Prostate gland (tissue), 2 donors: ENCODE measurements at regions not wholly inside any gene's neighbourhood (a gene's known extent, or its start where the extent isn't known, plus 50 kb on each side); places are given as distances from the start of the nearest gene placed in this dataset.

Experiments used
- DNase-seq: peaks from one replicate; pipeline ENCODE4 v3.0.0-alpha.2; 2019; ENCODE audit warnings: low spot score
- H3K27ac ChIP-seq, 2 donors: fragments of 200-600 bp; sonication (generic); 2 replicates each; pipeline ENCODE4 v1.5.1; 2017 to 2019
- H3K27me3 ChIP-seq: fragments of 200-600 bp; sonication (generic); replicated peaks from 2 replicates; pipeline ENCODE4 v1.5.1; 2019; ENCODE audit not compliant: insufficient read depth
- H3K36me3 ChIP-seq, 2 donors: fragments of 200-600 bp; sonication (generic); 1 replicate in 1 of 2; 2 replicates in 1 of 2; pipeline versions ENCODE4 v1.5.1 to v1.8.1; 2017 to 2019
- H3K4me1 ChIP-seq: fragments of 200-600 bp; sonication (generic); replicated peaks from 2 replicates; pipeline ENCODE4 v1.5.1; 2019
- H3K4me3 ChIP-seq, 2 donors: fragments of 200-600 bp; sonication (generic); 2 replicates each; pipeline ENCODE4 v1.5.1; 2017 to 2019
- H3K9me3 ChIP-seq: fragments of 200-600 bp; sonication (generic); 2 replicates; pipeline ENCODE4 v1.5.1; 2017
- POLR2A ChIP-seq: fragments of 450-650 bp; IDR thresholded peaks from one replicate; pipeline ENCODE4 v1.6.1; 2016; ENCODE audit warnings: antibody characterized with exemption, mild to moderate bottlenecking
- POLR2AphosphoS5 ChIP-seq: sonication (generic); formaldehyde crosslinking; IDR thresholded peaks from one replicate; pipeline ENCODE4 v1.6.1; 2017; ENCODE audit warnings: antibody characterized with exemption
- WGBS: methylation state at CpG from one replicate; pipeline ENCODE4 v1.1.5; 2018; 5-methylcytosine and 5-hydroxymethylcytosine counted together
- intact Hi-C: fragments of 100-400 bp; cut with DNase I; formaldehyde crosslinking; loops from one replicate; pipeline ENCODE4 v1.14.2; 2022
- TF ChIP-seq, protein P1 (sequence below), 4 experiments: fragments of 200-600 bp in 2 of 4; fragments of 450-650 bp in 2 of 4; sonication (generic) in 2 of 4; IDR thresholded peaks; 1 replicate in 3 of 4; 2 replicates in 1 of 4; pipeline ENCODE4 v1.5.1; 2016 to 2019; ENCODE audit warnings: antibody characterized with exemption in 4 of 4, mild to moderate bottlenecking in 2 of 4, moderate library complexity in 2 of 4

- Histone ChIP-seq H3K36me3 (no peaks in the 10 kb centered on the region), H3K27me3 (no peaks in the 10 kb centered on the region), H3K9me3 (no peaks in the 10 kb centered on the region), H3K4me3 (no peak overlapping the region), H3K27ac (no peak overlapping the region), H3K4me1 (no peaks in the 10 kb centered on the region)
- intact Hi-C loops: no loop called here
- 43% methylated on average over 5 of the region's 5 CpGs for WGBS
- DNase-seq: no peak
- no peak for TF ChIP-seq POLR2AphosphoS5
- TF ChIP-seq POLR2A: no peak
- TF ChIP-seq, protein P1, sequence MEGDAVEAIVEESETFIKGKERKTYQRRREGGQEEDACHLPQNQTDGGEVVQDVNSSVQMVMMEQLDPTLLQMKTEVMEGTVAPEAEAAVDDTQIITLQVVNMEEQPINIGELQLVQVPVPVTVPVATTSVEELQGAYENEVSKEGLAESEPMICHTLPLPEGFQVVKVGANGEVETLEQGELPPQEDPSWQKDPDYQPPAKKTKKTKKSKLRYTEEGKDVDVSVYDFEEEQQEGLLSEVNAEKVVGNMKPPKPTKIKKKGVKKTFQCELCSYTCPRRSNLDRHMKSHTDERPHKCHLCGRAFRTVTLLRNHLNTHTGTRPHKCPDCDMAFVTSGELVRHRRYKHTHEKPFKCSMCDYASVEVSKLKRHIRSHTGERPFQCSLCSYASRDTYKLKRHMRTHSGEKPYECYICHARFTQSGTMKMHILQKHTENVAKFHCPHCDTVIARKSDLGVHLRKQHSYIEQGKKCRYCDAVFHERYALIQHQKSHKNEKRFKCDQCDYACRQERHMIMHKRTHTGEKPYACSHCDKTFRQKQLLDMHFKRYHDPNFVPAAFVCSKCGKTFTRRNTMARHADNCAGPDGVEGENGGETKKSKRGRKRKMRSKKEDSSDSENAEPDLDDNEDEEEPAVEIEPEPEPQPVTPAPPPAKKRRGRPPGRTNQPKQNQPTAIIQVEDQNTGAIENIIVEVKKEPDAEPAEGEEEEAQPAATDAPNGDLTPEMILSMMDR (IDR thresholded peaks at IDR 0.05): no peak
Observed at GRCh38 chr13:104114101-104114500, 1047.9 kb upstream of the SLC10A2 start.

GRCh38 chr13:104111031-104111430 lies 1044.8 kb upstream of the SLC10A2 start:
- Histone ChIP-seq H3K4me1 (no peaks in the 10 kb centered on the region), H3K27me3 (no peaks in the 10 kb centered on the region), H3K4me3 (no peak overlapping the region), H3K9me3 (no peaks in the 10 kb centered on the region), H3K36me3 (no peaks in the 10 kb centered on the region), H3K27ac (no peak overlapping the region)
- TF ChIP-seq, protein P1 (IDR thresholded peaks at IDR 0.05): no peak
- intact Hi-C loops: no loop called here
- WGBS: 83% methylated on average over 1 of the region's 1 CpG
- DNase-seq: no peak

- no peaks in the 10 kb centered on the region for H3K9me3 ChIP-seq
- H3K4me1 ChIP-seq: peaks cover 4% of the 10 kb centered on the region
- no peaks in the 10 kb centered on the region for H3K36me3 ChIP-seq
- no peak for DNase-seq
- intact Hi-C loops: no loop called here
- TF ChIP-seq, protein P1 (IDR thresholded peaks at IDR 0.05): no peak
- TF ChIP-seq POLR2AphosphoS5 (no peak), POLR2A (no peak)
- H3K27me3 ChIP-seq: no peaks in the 10 kb centered on the region
- WGBS: 53% methylated on average over 9 of the region's 9 CpGs
- H3K4me3 ChIP-seq: no peak overlapping the region
- H3K27ac ChIP-seq: no peak overlapping the region
Observed at GRCh38 chr13:104106705-104107393, 1040.6 kb upstream of the SLC10A2 start.

GRCh38 chr13:104105418-104106355 lies 1039.5 kb upstream of the SLC10A2 start:
- no peak for TF ChIP-seq POLR2AphosphoS5
- TF ChIP-seq POLR2A: no peak
- TF ChIP-seq, protein P1 (IDR thresholded peaks at IDR 0.05): no peak
- Histone ChIP-seq H3K36me3 (no peaks in the 10 kb centered on the region), H3K27ac (no peak overlapping the region), H3K9me3 (no peaks in the 10 kb centered on the region), H3K4me3 (no peak overlapping the region), H3K4me1 (peaks cover 4% of the 10 kb centered on the region), H3K27me3 (no peaks in the 10 kb centered on the region)
- peak; percentile 17 for DNase-seq
- intact Hi-C loops: no loop called here
- WGBS: 15% methylated on average over 7 of the region's 7 CpGs
